ENCODE measurements at regions not wholly inside any gene's neighbourhood (a gene's known extent, or its start where the extent isn't known, plus 50 kb on each side); places are given as distances from the start of the nearest gene placed in this dataset.

GRCh38 chr20:24206995-24207394 lies 218.4 kb upstream of the GGTLC1 start:
- TF ChIP-seq CTCF (IDR thresholded peaks at IDR 0.05; ENCODE audit: low read depth, low read length, missing input control) (no peak), RXRA (IDR thresholded peaks at IDR 0.05) (no peak), YY1 (IDR thresholded peaks at IDR 0.05) (no peak), EGR1 (IDR thresholded peaks at IDR 0.05; ENCODE audit: low read depth in 2 of 2) (no peak), SP1 (IDR thresholded peaks at IDR 0.05) (no peak), RAD21 (IDR thresholded peaks at IDR 0.05) (no peak), TAF1 (conservative IDR thresholded peaks at IDR 0.05) (no peak), FOXA1 (IDR thresholded peaks at IDR 0.05) (no peak)
- TF ChIP-seq, protein P1, sequence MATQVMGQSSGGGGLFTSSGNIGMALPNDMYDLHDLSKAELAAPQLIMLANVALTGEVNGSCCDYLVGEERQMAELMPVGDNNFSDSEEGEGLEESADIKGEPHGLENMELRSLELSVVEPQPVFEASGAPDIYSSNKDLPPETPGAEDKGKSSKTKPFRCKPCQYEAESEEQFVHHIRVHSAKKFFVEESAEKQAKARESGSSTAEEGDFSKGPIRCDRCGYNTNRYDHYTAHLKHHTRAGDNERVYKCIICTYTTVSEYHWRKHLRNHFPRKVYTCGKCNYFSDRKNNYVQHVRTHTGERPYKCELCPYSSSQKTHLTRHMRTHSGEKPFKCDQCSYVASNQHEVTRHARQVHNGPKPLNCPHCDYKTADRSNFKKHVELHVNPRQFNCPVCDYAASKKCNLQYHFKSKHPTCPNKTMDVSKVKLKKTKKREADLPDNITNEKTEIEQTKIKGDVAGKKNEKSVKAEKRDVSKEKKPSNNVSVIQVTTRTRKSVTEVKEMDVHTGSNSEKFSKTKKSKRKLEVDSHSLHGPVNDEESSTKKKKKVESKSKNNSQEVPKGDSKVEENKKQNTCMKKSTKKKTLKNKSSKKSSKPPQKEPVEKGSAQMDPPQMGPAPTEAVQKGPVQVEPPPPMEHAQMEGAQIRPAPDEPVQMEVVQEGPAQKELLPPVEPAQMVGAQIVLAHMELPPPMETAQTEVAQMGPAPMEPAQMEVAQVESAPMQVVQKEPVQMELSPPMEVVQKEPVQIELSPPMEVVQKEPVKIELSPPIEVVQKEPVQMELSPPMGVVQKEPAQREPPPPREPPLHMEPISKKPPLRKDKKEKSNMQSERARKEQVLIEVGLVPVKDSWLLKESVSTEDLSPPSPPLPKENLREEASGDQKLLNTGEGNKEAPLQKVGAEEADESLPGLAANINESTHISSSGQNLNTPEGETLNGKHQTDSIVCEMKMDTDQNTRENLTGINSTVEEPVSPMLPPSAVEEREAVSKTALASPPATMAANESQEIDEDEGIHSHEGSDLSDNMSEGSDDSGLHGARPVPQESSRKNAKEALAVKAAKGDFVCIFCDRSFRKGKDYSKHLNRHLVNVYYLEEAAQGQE (IDR thresholded peaks at IDR 0.05), result no peak
- TF ChIP-seq, protein P2, sequence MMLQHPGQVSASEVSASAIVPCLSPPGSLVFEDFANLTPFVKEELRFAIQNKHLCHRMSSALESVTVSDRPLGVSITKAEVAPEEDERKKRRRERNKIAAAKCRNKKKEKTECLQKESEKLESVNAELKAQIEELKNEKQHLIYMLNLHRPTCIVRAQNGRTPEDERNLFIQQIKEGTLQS (IDR thresholded peaks at IDR 0.05), result no peak
- TF ChIP-seq, protein P3, sequence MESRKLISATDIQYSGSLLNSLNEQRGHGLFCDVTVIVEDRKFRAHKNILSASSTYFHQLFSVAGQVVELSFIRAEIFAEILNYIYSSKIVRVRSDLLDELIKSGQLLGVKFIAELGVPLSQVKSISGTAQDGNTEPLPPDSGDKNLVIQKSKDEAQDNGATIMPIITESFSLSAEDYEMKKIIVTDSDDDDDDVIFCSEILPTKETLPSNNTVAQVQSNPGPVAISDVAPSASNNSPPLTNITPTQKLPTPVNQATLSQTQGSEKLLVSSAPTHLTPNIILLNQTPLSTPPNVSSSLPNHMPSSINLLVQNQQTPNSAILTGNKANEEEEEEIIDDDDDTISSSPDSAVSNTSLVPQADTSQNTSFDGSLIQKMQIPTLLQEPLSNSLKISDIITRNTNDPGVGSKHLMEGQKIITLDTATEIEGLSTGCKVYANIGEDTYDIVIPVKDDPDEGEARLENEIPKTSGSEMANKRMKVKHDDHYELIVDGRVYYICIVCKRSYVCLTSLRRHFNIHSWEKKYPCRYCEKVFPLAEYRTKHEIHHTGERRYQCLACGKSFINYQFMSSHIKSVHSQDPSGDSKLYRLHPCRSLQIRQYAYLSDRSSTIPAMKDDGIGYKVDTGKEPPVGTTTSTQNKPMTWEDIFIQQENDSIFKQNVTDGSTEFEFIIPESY (IDR thresholded peaks at IDR 0.05), result no peak
